DND-41 (cell line): ENCODE measurements at regions not wholly inside any gene's neighbourhood (a gene's known extent, or its start where the extent isn't known, plus 50 kb on each side); places are given as distances from the start of the nearest gene placed in this dataset.

ENCODE experiments used
- ATAC-seq: fragments of 200-7000 bp; cut with Tn5 transposase; 3 replicates; pipeline ENCODE4 v1.9.1; 2021; ENCODE audit warnings: low read depth; ENCODE audit not compliant: insufficient read depth
- DNase-seq: peaks from one replicate; pipeline ENCODE4 v3.0.0-alpha.2; 2020
- H2AFZ ChIP-seq: 2 replicates; pipeline ENCODE4 v1.6.0; 2012; ENCODE audit warnings: low read depth, low read length
- H3K27ac ChIP-seq: 2 replicates; pipeline ENCODE4 v1.5.1; 2012; ENCODE audit warnings: low read length, inconsistent platforms
- H3K27me3 ChIP-seq: fragments of 200-600 bp; sonication (generic); 2 replicates; pipeline ENCODE4 v1.6.0; 2012; ENCODE audit warnings: low read length, mild to moderate bottlenecking, inconsistent platforms; ENCODE audit not compliant: insufficient read depth, poor library complexity
- H3K36me3 ChIP-seq: 2 replicates; pipeline ENCODE4 v1.5.1; 2012; ENCODE audit warnings: low read length, inconsistent platforms; ENCODE audit not compliant: insufficient read depth
- H3K4me1 ChIP-seq: 2 replicates; pipeline ENCODE4 v1.5.1; 2012; ENCODE audit warnings: mild to moderate bottlenecking, low read length; ENCODE audit not compliant: insufficient read depth
- H3K4me2 ChIP-seq: 2 replicates; pipeline ENCODE4 v1.6.0; 2012; ENCODE audit warnings: mild to moderate bottlenecking, moderate library complexity, low read length, inconsistent platforms; ENCODE audit not compliant: insufficient read depth
- H3K4me3 ChIP-seq, 2 experiments: fragments of 200-600 bp in 1 of 2; shearing (Covaris generic) in 1 of 2; 2 replicates each; pipeline ENCODE4 v1.5.1; 2012 to 2016; ENCODE audit warnings: inconsistent platforms in 2 of 2, low read length in 2 of 2, mild to moderate bottlenecking in 2 of 2, low read depth in 1 of 2, moderate library complexity in 1 of 2
- H3K79me2 ChIP-seq: 2 replicates; pipeline ENCODE4 v1.6.0; 2012; ENCODE audit warnings: low read length, inconsistent platforms; ENCODE audit not compliant: insufficient read depth
- H3K9ac ChIP-seq: 2 replicates; pipeline ENCODE4 v1.6.0; 2012; ENCODE audit warnings: low read depth, mild to moderate bottlenecking, inconsistent platforms, low read length, moderate library complexity
- H3K9me3 ChIP-seq: 2 replicates; pipeline ENCODE4 v1.5.1; 2012; ENCODE audit warnings: low read length, moderate library complexity, mild to moderate bottlenecking, inconsistent platforms; ENCODE audit not compliant: insufficient read depth, severe bottlenecking
- H4K20me1 ChIP-seq: 2 replicates; pipeline ENCODE4 v1.6.0; 2012; ENCODE audit warnings: low read length; ENCODE audit not compliant: insufficient read depth
- EZH2 ChIP-seq: IDR thresholded peaks from 3 replicates; pipeline ENCODE4 v1.6.1; 2012; ENCODE audit warnings: borderline replicate concordance, low read depth, mild to moderate bottlenecking, moderate library complexity, low read length, inconsistent platforms; ENCODE audit not compliant: severe bottlenecking
- TF ChIP-seq, protein P1 (sequence below): IDR thresholded peaks from 2 replicates; pipeline ENCODE4 v1.5.1; 2012; ENCODE audit warnings: borderline replicate concordance, low read length, moderate library complexity, mild to moderate bottlenecking; ENCODE audit not compliant: poor library complexity, severe bottlenecking; ENCODE audit errors: extremely low read depth

DNA sequence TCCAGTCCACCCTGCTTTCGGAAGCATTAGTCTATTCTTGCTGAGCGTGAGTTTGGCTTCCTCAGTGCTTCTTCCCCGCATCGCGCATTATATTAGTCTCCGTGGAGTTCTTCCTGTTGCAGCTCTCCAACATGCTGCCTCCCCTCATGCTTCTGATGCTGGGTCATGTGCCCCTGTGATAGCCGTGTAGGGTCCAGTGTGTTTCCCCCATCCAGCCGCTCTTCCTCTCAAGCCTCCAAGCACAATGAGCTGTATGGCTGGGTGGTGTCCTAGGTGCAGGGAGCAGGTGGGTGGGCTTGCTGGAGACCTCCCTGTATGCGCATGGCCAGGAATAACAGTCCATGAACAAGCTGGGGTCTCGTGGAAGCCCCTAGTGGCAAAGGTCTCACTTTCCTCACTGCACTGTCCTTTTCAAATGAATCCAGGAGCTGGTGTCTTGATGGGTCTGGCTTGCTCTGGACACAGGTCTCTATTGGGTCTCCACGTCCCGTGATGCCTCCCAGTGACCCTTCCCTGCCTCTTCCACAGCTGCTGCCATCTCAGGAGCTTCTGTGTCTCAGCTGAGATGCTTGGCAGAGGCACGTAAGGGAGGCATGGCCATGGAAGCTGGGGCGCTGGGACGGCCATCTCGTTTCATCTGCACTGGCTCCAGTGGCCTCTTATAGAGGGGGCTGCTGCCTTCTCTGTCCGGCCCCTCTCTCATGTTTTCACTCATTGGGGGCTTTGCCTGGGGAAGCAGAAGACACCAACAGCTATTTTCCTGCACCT lies 54.8 kb upstream of the HDAC4 start:
- H4K20me1 ChIP-seq = no peaks in the 10 kb centered on the region
- ATAC-seq = no peak
- no peak for TF ChIP-seq EZH2
- TF ChIP-seq, protein P1, sequence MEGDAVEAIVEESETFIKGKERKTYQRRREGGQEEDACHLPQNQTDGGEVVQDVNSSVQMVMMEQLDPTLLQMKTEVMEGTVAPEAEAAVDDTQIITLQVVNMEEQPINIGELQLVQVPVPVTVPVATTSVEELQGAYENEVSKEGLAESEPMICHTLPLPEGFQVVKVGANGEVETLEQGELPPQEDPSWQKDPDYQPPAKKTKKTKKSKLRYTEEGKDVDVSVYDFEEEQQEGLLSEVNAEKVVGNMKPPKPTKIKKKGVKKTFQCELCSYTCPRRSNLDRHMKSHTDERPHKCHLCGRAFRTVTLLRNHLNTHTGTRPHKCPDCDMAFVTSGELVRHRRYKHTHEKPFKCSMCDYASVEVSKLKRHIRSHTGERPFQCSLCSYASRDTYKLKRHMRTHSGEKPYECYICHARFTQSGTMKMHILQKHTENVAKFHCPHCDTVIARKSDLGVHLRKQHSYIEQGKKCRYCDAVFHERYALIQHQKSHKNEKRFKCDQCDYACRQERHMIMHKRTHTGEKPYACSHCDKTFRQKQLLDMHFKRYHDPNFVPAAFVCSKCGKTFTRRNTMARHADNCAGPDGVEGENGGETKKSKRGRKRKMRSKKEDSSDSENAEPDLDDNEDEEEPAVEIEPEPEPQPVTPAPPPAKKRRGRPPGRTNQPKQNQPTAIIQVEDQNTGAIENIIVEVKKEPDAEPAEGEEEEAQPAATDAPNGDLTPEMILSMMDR = no peak

DNA sequence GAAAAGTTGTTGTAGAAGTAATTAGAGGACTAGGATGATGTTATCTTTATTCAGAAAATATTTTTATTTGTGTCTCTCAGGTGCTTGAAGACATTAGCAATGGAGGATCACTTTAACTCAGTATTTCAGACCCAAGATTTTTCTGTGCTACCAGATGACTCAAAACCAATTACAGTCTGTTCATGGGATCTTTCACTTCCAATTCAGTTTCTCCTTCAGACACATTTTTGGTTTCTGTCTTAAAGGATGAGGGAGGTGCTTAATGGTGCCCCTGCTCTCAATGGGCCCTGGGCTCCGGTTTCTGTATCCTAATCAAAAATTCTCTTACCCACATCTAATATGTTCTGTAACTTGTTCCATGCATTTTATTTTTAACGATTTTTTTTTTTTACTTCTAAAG lies 53.7 kb upstream of the HDAC4 start:
- no peak for DNase-seq
- H3K27me3 ChIP-seq = no peaks in the 10 kb centered on the region

More for the DNA sequence above, 54.8 kb upstream of the HDAC4 start:
- H3K9ac ChIP-seq = no peak overlapping the region
- peak; percentile 3 for DNase-seq
- H2AFZ ChIP-seq = no peak overlapping the region
- H3K4me1 ChIP-seq = no peaks in the 10 kb centered on the region
- H3K27me3 ChIP-seq = no peaks in the 10 kb centered on the region
- no peak overlapping the region for H3K4me3 ChIP-seq
- H3K79me2 ChIP-seq = no peaks in the 10 kb centered on the region
- peaks cover 21% of the 10 kb centered on the region for H3K9me3 ChIP-seq
- H3K36me3 ChIP-seq = no peaks in the 10 kb centered on the region
- no peak overlapping the region for H3K4me2 ChIP-seq
- H3K27ac ChIP-seq = no peak overlapping the region

More for the DNA sequence above, 53.7 kb upstream of the HDAC4 start:
- Histone ChIP-seq H3K9me3 (peaks cover 22% of the 10 kb centered on the region), H3K9ac (no peak overlapping the region), H2AFZ (no peak overlapping the region), H3K4me1 (no peaks in the 10 kb centered on the region), H3K27ac (no peak overlapping the region), H3K36me3 (no peaks in the 10 kb centered on the region), H3K4me3 (no peak overlapping the region), H4K20me1 (no peaks in the 10 kb centered on the region), H3K4me2 (no peak overlapping the region), H3K79me2 (no peaks in the 10 kb centered on the region)
- TF ChIP-seq, protein P1 = no peak
- TF ChIP-seq EZH2 = no peak
- ATAC-seq = no peak
